ENCODE measurements at regions not wholly inside any gene's neighbourhood (a gene's known extent, or its start where the extent isn't known, plus 50 kb on each side); places are given as distances from the start of the nearest gene placed in this dataset.
"Not testable (repeated sequence)": the region's sequence is repeated elsewhere in the genome, so short reads cannot be mapped to it uniquely, and the experiment has no call there.

GRCh38 chr1:83500987-83501591, 497.8 kb downstream of the TTLL7 start:
- intact Hi-C loops (cut with DNase I) = no loop called here
- peak; percentile 49 for ATAC-seq (ENCODE audit: poor library complexity)
- no peak for DNase-seq

GRCh38 chr1:83500531-83500930, 498.4 kb downstream of the TTLL7 start:
- intact Hi-C loops (cut with DNase I) = no loop called here
- DNase-seq = no peak
- ATAC-seq (ENCODE audit: poor library complexity) = no peak

- intact Hi-C loops (cut with DNase I) = no loop called here
- DNase-seq = no peak
- ATAC-seq (ENCODE audit: poor library complexity) = no peak
Measured at GRCh38 chr1:83499998-83500397, 498.9 kb downstream of the TTLL7 start.

GRCh38 chr1:83497563-83497962, 501.4 kb downstream of the TTLL7 start:
- no peak for ATAC-seq (ENCODE audit: poor library complexity)
- intact Hi-C loops (cut with DNase I) = no loop called here
- no peak for DNase-seq

GRCh38 chr1:83495560-83495959, 503.4 kb downstream of the TTLL7 start:
- intact Hi-C loops (cut with DNase I) = no loop called here
- ATAC-seq (ENCODE audit: poor library complexity) = no peak
- no peak for DNase-seq

- ATAC-seq (ENCODE audit: poor library complexity) (no peak), DNase-seq (no peak)
- intact Hi-C loops (cut with DNase I) = no loop called here
Measured at GRCh38 chr1:83493633-83494032, 505.3 kb downstream of the TTLL7 start.

GRCh38 chr1:83491930-83492329, 507.0 kb downstream of the TTLL7 start:
- intact Hi-C loops (cut with DNase I) = no loop called here
- no peak for DNase-seq
- no peak for ATAC-seq (ENCODE audit: poor library complexity)

GRCh38 chr1:83490988-83491387, 507.9 kb downstream of the TTLL7 start:
- intact Hi-C loops (cut with DNase I) = no loop called here
- ATAC-seq (ENCODE audit: poor library complexity) (no peak), DNase-seq (no peak)

- DNase-seq; intact Hi-C loops (cut with DNase I): not testable (repeated sequence)
- ATAC-seq (ENCODE audit: poor library complexity) = peak; percentile 52
Measured at GRCh38 chr1:83488105-83488504, 510.8 kb downstream of the TTLL7 start.

- intact Hi-C loops (cut with DNase I); DNase-seq; ATAC-seq (ENCODE audit: poor library complexity): not testable (repeated sequence)
Measured at GRCh38 chr1:83487460-83487859, 511.5 kb downstream of the TTLL7 start.

GRCh38 chr1:83485314-83486019, 513.5 kb downstream of the TTLL7 start:
- ATAC-seq (ENCODE audit: poor library complexity); intact Hi-C loops (cut with DNase I); DNase-seq: not testable (repeated sequence)

GRCh38 chr1:83481284-83481683, 517.6 kb downstream of the TTLL7 start:
- intact Hi-C loops (cut with DNase I); ATAC-seq (ENCODE audit: poor library complexity); DNase-seq: not testable (repeated sequence)

GRCh38 chr1:83479591-83480239, 519.2 kb downstream of the TTLL7 start:
- ATAC-seq (ENCODE audit: poor library complexity); DNase-seq; intact Hi-C loops (cut with DNase I): not testable (repeated sequence)

GRCh38 chr1:83478127-83478526, 520.8 kb downstream of the TTLL7 start:
- ATAC-seq (ENCODE audit: poor library complexity); DNase-seq; intact Hi-C loops (cut with DNase I): not testable (repeated sequence)

- DNase-seq; ATAC-seq (ENCODE audit: poor library complexity); intact Hi-C loops (cut with DNase I): not testable (repeated sequence)
Measured at GRCh38 chr1:83476518-83476917, 522.4 kb downstream of the TTLL7 start.

GRCh38 chr1:83474946-83475345, 524.0 kb downstream of the TTLL7 start:
- ATAC-seq (ENCODE audit: poor library complexity); intact Hi-C loops (cut with DNase I); DNase-seq: not testable (repeated sequence)

- intact Hi-C loops (cut with DNase I); ATAC-seq (ENCODE audit: poor library complexity); DNase-seq: not testable (repeated sequence)
Measured at GRCh38 chr1:83473986-83474385, 524.9 kb downstream of the TTLL7 start.

- ATAC-seq (ENCODE audit: poor library complexity); intact Hi-C loops (cut with DNase I); DNase-seq: not testable (repeated sequence)
Measured at GRCh38 chr1:83472066-83472465, 526.9 kb downstream of the TTLL7 start.

GRCh38 chr1:83471272-83471671, 527.7 kb downstream of the TTLL7 start:
- ATAC-seq (ENCODE audit: poor library complexity); intact Hi-C loops (cut with DNase I); DNase-seq: not testable (repeated sequence)

GRCh38 chr1:83468336-83468735, 530.6 kb downstream of the TTLL7 start:
- DNase-seq; intact Hi-C loops (cut with DNase I); ATAC-seq (ENCODE audit: poor library complexity): not testable (repeated sequence)
